ENCODE measurements at regions not wholly inside any gene's neighbourhood (a gene's known extent, or its start where the extent isn't known, plus 50 kb on each side); places are given as distances from the start of the nearest gene placed in this dataset.

- Histone ChIP-seq H3K4me2 (no peak overlapping the region), H3K79me2 (replicated peaks; ENCODE audit: insufficient read depth) (no peaks in the 10 kb centered on the region), H2AFZ (no peak overlapping the region), H3K27ac (ENCODE audit: low read depth) (no peak overlapping the region), H3K9me2 (ENCODE audit: insufficient read depth) (peaks cover 2% of the 10 kb centered on the region; the same call in 1 of the 2 replicates), H3K27me3 (ENCODE audit: insufficient read depth) (no peaks in the 10 kb centered on the region), H3K4me3 (no peak overlapping the region), H3F3A (replicated peaks; ENCODE audit: low read depth) (no peaks in the 10 kb centered on the region), H3K4me1 (ENCODE audit: insufficient read depth) (peaks cover 8% of the 10 kb centered on the region), H4K20me1 (replicated peaks; ENCODE audit: insufficient read depth) (no peaks in the 10 kb centered on the region), H3K36me3 (ENCODE audit: insufficient read depth) (no peaks in the 10 kb centered on the region)
- no peaks in the 10 kb centered on the region for H3K9me3 Mint-ChIP-seq
- no peak overlapping the region for H3K27ac Mint-ChIP-seq
- no peak overlapping the region for H3K4me3 Mint-ChIP-seq
- ATAC-seq (no peak), DNase-seq (ENCODE audit: low spot score) (no peak)
- no peaks in the 10 kb centered on the region for H3K27me3 Mint-ChIP-seq (ENCODE audit: insufficient read depth, low read depth, poor library complexity)
- no peaks in the 10 kb centered on the region for H3K36me3 Mint-ChIP-seq (ENCODE audit: low read depth)
- TF ChIP-seq ZNF462 (CRISPR knock-in tag; IDR thresholded peaks at IDR 0.05) = no peak
- no peak for TF ChIP-seq JUNB (IDR thresholded peaks at IDR 0.05; ENCODE audit: unreplicated experiment)
- TF ChIP-seq ZNF114 (CRISPR knock-in tag; IDR thresholded peaks at IDR 0.05) = no peak
- no peak for TF ChIP-seq CTCF (conservative IDR thresholded peaks at IDR 0.05; ENCODE audit: low read depth in 2 of 2)
- no peak for TF ChIP-seq NANOG (IDR thresholded peaks at IDR 0.05; ENCODE audit: borderline replicate concordance)
- TF ChIP-seq CREB1 (CRISPR knock-in tag; IDR thresholded peaks at IDR 0.05; ENCODE audit: low read depth) = no peak
- TF ChIP-seq, protein P1, sequence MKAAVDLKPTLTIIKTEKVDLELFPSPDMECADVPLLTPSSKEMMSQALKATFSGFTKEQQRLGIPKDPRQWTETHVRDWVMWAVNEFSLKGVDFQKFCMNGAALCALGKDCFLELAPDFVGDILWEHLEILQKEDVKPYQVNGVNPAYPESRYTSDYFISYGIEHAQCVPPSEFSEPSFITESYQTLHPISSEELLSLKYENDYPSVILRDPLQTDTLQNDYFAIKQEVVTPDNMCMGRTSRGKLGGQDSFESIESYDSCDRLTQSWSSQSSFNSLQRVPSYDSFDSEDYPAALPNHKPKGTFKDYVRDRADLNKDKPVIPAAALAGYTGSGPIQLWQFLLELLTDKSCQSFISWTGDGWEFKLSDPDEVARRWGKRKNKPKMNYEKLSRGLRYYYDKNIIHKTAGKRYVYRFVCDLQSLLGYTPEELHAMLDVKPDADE (IDR thresholded peaks at IDR 0.05) = no peak
- TF ChIP-seq ZNF331 (CRISPR knock-in tag; IDR thresholded peaks at IDR 0.05; ENCODE audit: low read depth) = no peak
- TF ChIP-seq REST (IDR thresholded peaks at IDR 0.05; ENCODE audit: unreplicated experiment) = no peak
- TF ChIP-seq EZH2 (IDR thresholded peaks at IDR 0.05; ENCODE audit: low read depth, unreplicated experiment) = no peak
- no peak for TF ChIP-seq STAT1 (IDR thresholded peaks at IDR 0.05; ENCODE audit: unreplicated experiment)
- no peak for TF ChIP-seq POLR2AphosphoS5 (IDR thresholded peaks at IDR 0.05; ENCODE audit: low read depth)
- TF ChIP-seq EZH2phosphoT487 (IDR thresholded peaks at IDR 0.05; ENCODE audit: unreplicated experiment) = no peak
- peaks cover 13% of the 10 kb centered on the region for H3K4me1 Mint-ChIP-seq
Observed at GRCh38 chr3:118487734-118488133, 546.9 kb downstream of the IGSF11 start.

Measured in GM23338 (cell line).